ENCODE measurements at regions not wholly inside any gene's neighbourhood (a gene's known extent, or its start where the extent isn't known, plus 50 kb on each side); places are given as distances from the start of the nearest gene placed in this dataset.

GRCh38 chr1:101317590-101317989 lies 80.8 kb downstream of the S1PR1 start:
- no peak for DNase-seq

GRCh38 chr1:101323535-101323934 lies 86.7 kb downstream of the S1PR1 start:
- no peak for DNase-seq

DNA sequence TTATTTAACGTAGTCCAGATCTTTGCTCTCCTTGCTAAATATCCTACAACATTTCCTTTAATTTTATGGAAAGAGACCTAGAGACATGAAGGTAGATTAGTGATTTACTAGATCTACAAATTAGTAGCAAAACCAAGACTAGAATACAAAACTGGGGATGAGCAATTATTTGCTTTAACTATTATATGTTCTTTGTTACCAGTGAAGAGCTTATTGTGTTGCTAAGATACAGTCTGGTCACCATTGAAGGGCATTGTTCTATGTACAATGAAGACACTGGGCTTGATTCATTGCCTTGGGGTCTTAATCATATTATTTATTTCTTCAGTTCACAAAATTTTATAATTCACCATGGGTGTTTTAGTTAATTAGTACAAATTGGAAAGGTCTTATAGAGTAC lies 88.3 kb downstream of the S1PR1 start:
- no peak for DNase-seq

GRCh38 chr1:101330427-101331130 lies 93.8 kb downstream of the S1PR1 start:
- DNase-seq, result no peak

DNA sequence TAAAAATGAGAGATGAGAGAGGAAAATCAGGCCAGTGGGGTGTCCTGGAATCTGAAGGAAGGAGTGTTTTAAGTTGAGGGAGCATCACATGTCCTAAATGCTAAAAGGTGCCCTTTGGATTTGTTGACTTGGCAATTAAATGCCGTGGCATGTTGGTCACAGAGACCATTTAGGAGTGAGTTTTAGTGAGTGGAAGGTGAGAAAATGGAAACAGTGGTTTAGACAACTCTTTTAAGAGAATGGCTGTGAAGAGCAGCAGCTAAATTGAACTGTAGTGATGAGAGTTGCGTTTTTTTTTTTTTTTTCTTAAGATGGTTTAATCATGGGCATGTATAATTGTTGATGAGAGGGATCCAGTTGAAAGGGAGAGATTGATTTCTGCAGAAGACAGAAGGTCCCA lies 95.0 kb downstream of the S1PR1 start:
- DNase-seq, result no peak

- no peak for DNase-seq
Observed at GRCh38 chr1:101332633-101333032, 95.8 kb downstream of the S1PR1 start.

GRCh38 chr1:101333186-101333585 lies 96.4 kb downstream of the S1PR1 start:
- DNase-seq, result no peak

DNA sequence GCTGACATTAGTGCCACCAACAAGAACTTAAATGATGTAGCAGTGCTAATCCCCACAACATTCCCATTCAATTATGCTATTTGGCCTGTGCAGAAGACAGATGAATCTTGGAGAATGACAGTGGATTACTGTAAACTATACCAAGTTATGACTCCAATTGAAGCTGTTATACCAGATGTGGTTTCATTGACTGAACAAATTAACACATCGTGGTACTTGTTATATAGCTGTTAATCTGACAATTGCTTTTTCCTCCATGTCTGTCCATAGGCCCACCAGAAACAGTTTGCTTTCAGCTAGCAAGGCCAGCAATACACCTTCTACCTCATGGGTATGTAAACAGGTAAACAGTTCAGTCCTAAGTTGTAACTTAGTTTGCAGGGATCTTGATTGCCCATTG lies 101.1 kb downstream of the S1PR1 start:
- DNase-seq, result no peak

- no peak for DNase-seq
Observed at GRCh38 chr1:101338714-101339430, 102.1 kb downstream of the S1PR1 start.

- DNase-seq, result no peak
Observed at GRCh38 chr1:101344745-101345144, 107.9 kb downstream of the S1PR1 start.

- DNase-seq, result no peak
Observed at GRCh38 chr1:101346419-101346818, 109.6 kb downstream of the S1PR1 start.

- DNase-seq, result no peak
Observed at GRCh38 chr1:101356013-101356412, 119.2 kb downstream of the S1PR1 start.

GRCh38 chr1:101356604-101357443 lies 120.0 kb downstream of the S1PR1 start:
- no peak for DNase-seq

DNA sequence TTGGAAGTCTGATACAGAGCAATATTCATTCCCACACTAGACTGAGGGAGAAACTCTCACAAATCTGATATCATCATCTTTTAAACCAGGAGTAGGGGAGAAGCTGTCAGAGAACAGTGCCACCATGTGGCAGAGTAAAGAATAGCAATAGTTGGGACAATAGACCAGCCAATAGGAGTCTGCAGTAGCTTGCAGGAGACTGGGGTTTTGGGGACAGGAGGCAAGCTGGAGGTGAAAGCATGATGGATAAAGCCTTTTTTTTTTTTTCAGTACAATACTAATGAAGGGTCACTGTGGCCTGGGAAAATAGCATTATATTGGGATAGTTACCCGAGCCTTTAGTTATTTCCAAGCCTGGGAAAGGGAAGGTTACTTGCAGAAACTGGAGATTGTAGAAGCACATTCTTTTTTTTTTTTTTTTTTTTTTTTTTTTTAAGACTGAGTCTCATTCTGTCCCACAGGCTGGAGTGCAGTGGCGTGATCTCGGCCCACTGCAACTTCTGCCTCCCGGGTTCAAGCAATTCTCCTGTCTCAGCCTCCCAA lies 120.7 kb downstream of the S1PR1 start:
- DNase-seq, result peak; percentile 65

DNA sequence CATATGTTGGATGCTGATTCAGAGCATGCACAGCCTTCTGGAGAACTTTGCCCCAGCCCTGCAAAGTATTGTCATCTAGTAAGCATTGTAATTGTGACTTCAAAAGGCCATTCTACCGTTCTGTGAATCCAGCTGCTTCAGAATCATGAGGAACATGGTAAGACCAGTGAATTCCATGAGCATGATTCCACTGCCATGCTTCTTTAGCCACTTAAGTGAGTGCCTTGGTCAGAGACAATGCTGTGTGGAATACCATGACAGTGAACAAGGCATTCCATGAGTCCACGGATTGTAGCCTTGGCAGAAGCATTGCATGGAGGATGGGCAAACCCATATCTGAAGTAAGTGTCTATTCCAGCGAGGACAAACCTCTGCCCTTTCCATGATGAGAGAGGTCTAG lies 123.7 kb downstream of the S1PR1 start:
- no peak for DNase-seq

DNA sequence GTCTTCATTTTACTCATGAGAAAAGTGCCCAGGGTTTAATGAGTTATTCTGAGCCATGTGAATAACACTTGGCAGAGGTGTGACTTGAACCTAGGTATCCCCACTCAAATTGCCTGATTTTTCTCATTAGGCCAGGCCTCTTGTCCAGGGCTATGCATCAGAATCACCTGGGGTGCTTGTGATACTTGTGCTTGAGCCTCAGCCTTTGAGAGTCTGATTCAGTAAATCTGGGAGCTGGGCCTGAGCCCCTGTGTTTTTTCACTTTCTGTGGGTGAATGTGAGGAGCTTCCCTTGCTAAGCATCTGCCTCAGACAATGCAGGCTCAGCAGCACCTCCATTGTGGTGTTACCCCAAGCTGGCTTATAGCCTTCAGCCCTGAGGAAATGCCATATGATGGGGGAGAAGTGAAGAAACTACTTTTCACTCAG lies 127.1 kb downstream of the S1PR1 start:
- DNase-seq, result no peak

- no peak for DNase-seq
Observed at GRCh38 chr1:101364370-101365120, 127.7 kb downstream of the S1PR1 start.

DNA sequence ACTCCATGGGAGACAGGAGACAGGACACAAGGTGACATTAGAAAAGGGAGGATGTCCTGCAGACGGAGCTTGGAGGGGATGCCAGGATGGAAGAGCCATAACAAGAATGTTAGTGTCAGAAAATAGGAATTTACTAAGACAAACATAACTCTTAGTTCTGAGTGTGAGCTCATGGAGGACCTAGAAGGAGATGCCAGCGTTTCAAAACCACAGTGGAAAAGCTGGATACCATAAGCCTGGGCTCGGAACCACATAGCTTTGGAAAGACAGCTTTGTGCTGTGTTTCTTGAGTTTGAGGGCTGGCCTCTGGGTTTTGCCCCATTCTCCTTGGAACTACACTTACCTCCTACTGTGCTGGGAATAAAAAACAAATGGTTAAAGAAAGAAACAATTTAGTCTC lies 128.4 kb downstream of the S1PR1 start:
- DNase-seq, result no peak

- DNase-seq, result no peak
Observed at GRCh38 chr1:101365878-101366277, 129.1 kb downstream of the S1PR1 start.

DNA sequence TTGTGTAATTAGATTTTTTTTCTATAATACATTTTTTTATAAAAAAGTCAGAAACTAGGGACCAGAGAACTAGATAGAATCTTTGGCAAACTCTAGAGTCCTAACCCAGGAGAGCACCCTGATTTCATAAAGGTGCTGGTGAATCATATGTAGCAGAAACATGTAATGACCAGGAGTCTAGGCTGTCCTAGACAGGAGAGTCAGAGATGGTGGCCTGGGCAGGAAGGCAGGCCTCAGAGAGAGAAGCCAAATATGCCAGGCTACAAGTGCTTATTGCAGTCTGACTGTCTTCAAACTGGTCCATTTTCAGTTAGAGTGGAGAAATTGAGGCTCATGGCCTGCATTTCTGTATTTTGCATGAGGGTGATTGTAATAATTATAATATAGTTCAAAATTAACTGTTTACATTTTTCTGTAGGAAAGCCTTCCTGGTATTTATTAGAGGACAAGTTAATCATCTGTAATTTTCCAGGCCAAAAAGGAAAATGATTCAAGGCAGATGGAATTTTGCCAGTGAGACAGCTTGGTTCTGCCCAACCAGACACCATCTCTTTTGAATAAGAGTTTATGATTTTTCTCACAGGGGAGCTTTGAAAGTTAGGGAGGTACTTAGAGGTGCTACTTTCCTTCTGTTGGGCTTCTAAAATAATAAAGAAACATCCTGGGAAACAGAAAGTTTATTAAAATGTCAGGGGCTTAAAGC lies 129.8 kb downstream of the S1PR1 start:
- DNase-seq, result no peak

GRCh38 chr1:101367630-101368029 lies 130.8 kb downstream of the S1PR1 start:
- no peak for DNase-seq

DNA sequence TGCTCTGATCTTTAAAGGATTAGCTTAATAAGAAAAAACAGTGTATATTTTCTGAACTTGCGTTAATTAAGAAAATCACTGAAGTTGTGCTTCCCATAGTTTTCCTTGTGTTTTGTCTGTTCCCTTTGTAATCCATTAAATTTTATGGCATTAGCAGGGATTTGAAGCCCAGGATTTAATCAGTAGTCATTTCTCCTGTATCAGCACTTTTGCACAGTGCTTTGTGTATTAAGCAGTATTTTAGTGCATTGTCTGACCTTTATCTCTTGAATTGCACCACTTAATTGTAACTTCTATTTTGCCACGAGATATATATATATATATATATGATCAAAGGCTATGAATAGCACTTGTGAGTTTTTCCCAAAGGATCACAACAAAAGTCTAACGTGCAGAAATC lies 133.7 kb downstream of the S1PR1 start:
- no peak for DNase-seq
